T-cell (primary cell): ENCODE measurements at regions not wholly inside any gene's neighbourhood (a gene's known extent, or its start where the extent isn't known, plus 50 kb on each side); places are given as distances from the start of the nearest gene placed in this dataset.

Experiments used
- ATAC-seq, 4 experiments: fragments of 200-7000 bp in 3 of 4; fragments of 150-1000 bp in 1 of 4; cut with Tn5 transposase; replicated peaks in 1 of 4; 1 replicate in 3 of 4; 2 replicates in 1 of 4; pipeline ENCODE4 v1.10.0; 2021; ENCODE audit warnings: moderate library complexity in 3 of 4, mild to moderate bottlenecking in 2 of 4, moderate number of reproducible peaks in 1 of 4
- CTCF ChIA-PET, 2 donors: fragments of 300-600 bp; sonication (Branson Sonifier 250); formaldehyde crosslinking; loops; one replicate each; lab custom pipeline; 2022; ENCODE audit warnings: antibody characterized with exemption in 2 of 2; lab: Charles Lee
- POLR2A ChIA-PET, 2 donors: fragments of 300-600 bp; sonication (Branson Sonifier 250); formaldehyde crosslinking; loops; one replicate each; lab custom pipeline; 2022; ENCODE audit warnings: antibody characterized with exemption in 2 of 2; lab: Charles Lee
- DNase-seq, 35 experiments: peaks; one replicate each; pipeline versions ENCODE4 v3.0.0 to v3.0.0-alpha.2; 2013 to 2023
- H3K27ac ChIP-seq: one replicate; pipeline ENCODE4 v1.5.1; 2013; ENCODE audit warnings: low read length
- H3K27me3 ChIP-seq, 2 experiments: replicated peaks in 1 of 2; 1 replicate in 1 of 2; 2 replicates in 1 of 2; pipeline versions ENCODE4 v1.6.1 to v1.7.0; 2013; ENCODE audit warnings: low read length in 1 of 2, mixed read lengths in 1 of 2; ENCODE audit not compliant: control insufficient read depth in 2 of 2, insufficient read depth in 2 of 2; ENCODE audit errors: extremely low read depth in 1 of 2
- H3K36me3 ChIP-seq, 2 donors: 1 replicate in 1 of 2; 2 replicates in 1 of 2; pipeline versions ENCODE4 v1.6.1 to v1.7.0; 2013; ENCODE audit warnings: low read length in 1 of 2; ENCODE audit not compliant: control insufficient read depth in 2 of 2, insufficient read depth in 1 of 2; ENCODE audit errors: extremely low read depth in 1 of 2
- H3K4me1 ChIP-seq, 2 experiments: 1 replicate in 1 of 2; 2 replicates in 1 of 2; pipeline versions ENCODE4 v1.6.1 to v1.7.0; 2013; ENCODE audit warnings: low read length in 2 of 2, mixed read lengths in 1 of 2; ENCODE audit not compliant: insufficient read depth in 2 of 2, control insufficient read depth in 1 of 2; ENCODE audit errors: extremely low read depth in 1 of 2
- H3K4me3 ChIP-seq, 2 donors: 1 replicate in 1 of 2; 2 replicates in 1 of 2; pipeline versions ENCODE4 v1.5.1 to v1.7.0; 2013; ENCODE audit warnings: mild to moderate bottlenecking in 2 of 2, low read length in 1 of 2, moderate library complexity in 1 of 2; ENCODE audit not compliant: control insufficient read depth in 1 of 2; ENCODE audit errors: extremely low read depth in 1 of 2
- H3K9me3 ChIP-seq: 2 replicates; pipeline ENCODE4 v1.7.0; 2013
- H3K27ac Mint-ChIP-seq, 2 donors: one replicate each; pipeline ENCODE4 v1.8.0; 2020 to 2021; ENCODE audit warnings: mild to moderate bottlenecking in 2 of 2, mixed read lengths in 2 of 2
- H3K27me3 Mint-ChIP-seq, 2 donors: one replicate each; pipeline ENCODE4 v1.8.0; 2021 to 2022; ENCODE audit warnings: mixed read lengths in 2 of 2
- H3K36me3 Mint-ChIP-seq: one replicate; pipeline ENCODE4 v1.8.0; 2021; ENCODE audit warnings: mixed read lengths
- H3K4me1 Mint-ChIP-seq, 3 donors: one replicate each; pipeline ENCODE4 v1.8.0; 2020 to 2022; ENCODE audit warnings: mixed read lengths in 3 of 3, mild to moderate bottlenecking in 1 of 3
- H3K4me3 Mint-ChIP-seq, 3 donors: one replicate each; pipeline ENCODE4 v1.8.0; 2020 to 2022; ENCODE audit warnings: mild to moderate bottlenecking in 3 of 3, mixed read lengths in 3 of 3, moderate library complexity in 3 of 3
- H3K9me3 Mint-ChIP-seq, 3 donors: one replicate each; pipeline ENCODE4 v1.8.0; 2020 to 2022; ENCODE audit warnings: mixed read lengths in 3 of 3
- WGBS: methylation state at CpG from one replicate; pipeline ENCODE4 v1.1.5; 2013; ENCODE audit warnings: missing lambda C conversion rate; ENCODE audit not compliant: insufficient coverage; 5-methylcytosine and 5-hydroxymethylcytosine counted together

DNA sequence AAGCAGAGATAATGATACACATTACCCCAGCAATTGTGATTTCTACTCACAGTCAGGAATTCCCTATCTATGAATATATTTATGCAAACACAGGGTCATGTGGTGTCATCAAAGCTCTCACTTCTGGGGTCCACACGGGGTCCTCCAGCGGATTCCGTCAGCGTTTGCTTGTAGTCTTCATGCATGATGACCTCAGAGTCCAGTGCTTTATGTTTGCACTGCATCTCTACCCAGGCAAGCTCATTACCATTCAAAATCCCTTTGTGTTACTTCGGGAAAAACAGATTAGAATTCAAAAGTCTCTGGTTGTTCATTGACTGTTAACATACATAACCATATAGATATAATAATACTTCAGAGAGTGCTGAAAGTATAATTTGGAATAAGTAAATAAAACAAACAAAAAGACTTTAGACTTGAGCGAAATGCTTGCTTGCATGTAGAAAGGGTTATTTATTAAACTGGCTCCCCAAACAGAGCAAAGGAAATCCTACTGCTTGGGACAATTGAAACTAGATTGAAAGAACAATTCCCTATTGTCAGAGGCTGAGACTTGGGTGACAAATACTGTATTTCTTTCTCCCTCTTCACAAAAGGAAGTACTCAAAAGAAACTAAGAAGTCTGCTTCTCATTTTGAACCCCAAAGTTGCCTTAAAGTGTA is 423.1 kb downstream of the ETS1 start:
- Histone ChIP-seq H3K27me3 (no peaks in the 10 kb centered on the region), H3K9me3 (no peaks in the 10 kb centered on the region), H3K4me1 (no peaks in the 10 kb centered on the region), H3K36me3 (no peaks in the 10 kb centered on the region), H3K4me3 (no peak overlapping the region), H3K27ac (no peak overlapping the region)
- no peak for DNase-seq
- H3K4me1 Mint-ChIP-seq, result peaks cover 6 to 10% (median 7%) of the 10 kb centered on the region in 3 donors
- POLR2A ChIA-PET, result interaction anchor here in 1 of 2 donors (0.6 kb wide), 1 partner anchor 448 kb away, joined by 8 read pairs; no protein-coding TSS in a partner anchor
- H3K27me3 Mint-ChIP-seq, result no peaks in the 10 kb centered on the region
- CTCF ChIA-PET, result interaction anchor here (0.5 to 2.0 kb wide), 5 partner anchors 8 to 693 kb away, joined by 3 to 7 read pairs (median 3); no protein-coding TSS in a partner anchor
- H3K9me3 Mint-ChIP-seq, result no peaks in the 10 kb centered on the region
- ATAC-seq, result no peak
- 95% methylated on average over 4 of the region's 6 CpGs for WGBS
- no peak overlapping the region for H3K4me3 Mint-ChIP-seq
- no peak overlapping the region for H3K27ac Mint-ChIP-seq
- H3K36me3 Mint-ChIP-seq, result no peaks in the 10 kb centered on the region

DNA sequence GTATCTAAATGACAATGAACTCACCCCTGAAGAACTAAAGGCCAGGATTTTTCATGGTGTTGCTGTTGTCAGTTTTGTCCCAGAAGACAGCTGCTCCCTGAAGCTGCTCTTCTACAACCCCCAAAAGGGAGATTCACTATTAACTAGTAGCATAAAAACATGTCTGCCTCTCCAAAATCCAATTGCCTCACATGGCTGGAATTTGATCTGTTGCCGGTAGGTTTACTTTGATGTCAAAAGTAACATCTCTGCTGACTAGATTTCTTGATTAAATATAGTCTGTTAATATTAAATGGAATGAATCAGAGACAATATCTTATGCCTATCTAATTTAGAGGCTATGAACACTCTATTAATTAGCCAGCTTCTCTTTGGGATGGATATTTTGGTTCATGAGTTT is 425.4 kb downstream of the ETS1 start:
- H3K27ac ChIP-seq, result no peak overlapping the region
- WGBS, result no CpG with 5 or more reads among the region's 1 CpG
- no peaks in the 10 kb centered on the region for H3K4me1 ChIP-seq
- no peaks in the 10 kb centered on the region for H3K36me3 ChIP-seq
- Mint-ChIP-seq H3K4me1 (peaks cover 7 to 13% (median 13%) of the 10 kb centered on the region in 3 donors), H3K9me3 (no peaks in the 10 kb centered on the region), H3K36me3 (no peaks in the 10 kb centered on the region), H3K27me3 (no peaks in the 10 kb centered on the region), H3K27ac (no peak overlapping the region), H3K4me3 (no peak overlapping the region)
- DNase-seq (no peak), ATAC-seq (no peak)
- H3K9me3 ChIP-seq, result no peaks in the 10 kb centered on the region
- H3K4me3 ChIP-seq, result no peak overlapping the region
- H3K27me3 ChIP-seq, result no peaks in the 10 kb centered on the region
- POLR2A ChIA-PET, result no interaction called here
- CTCF ChIA-PET, result interaction anchor here in 1 of 2 donors (1.4 kb wide), 1 partner anchor 10 kb away, joined by 4 read pairs; no protein-coding TSS in a partner anchor

DNA sequence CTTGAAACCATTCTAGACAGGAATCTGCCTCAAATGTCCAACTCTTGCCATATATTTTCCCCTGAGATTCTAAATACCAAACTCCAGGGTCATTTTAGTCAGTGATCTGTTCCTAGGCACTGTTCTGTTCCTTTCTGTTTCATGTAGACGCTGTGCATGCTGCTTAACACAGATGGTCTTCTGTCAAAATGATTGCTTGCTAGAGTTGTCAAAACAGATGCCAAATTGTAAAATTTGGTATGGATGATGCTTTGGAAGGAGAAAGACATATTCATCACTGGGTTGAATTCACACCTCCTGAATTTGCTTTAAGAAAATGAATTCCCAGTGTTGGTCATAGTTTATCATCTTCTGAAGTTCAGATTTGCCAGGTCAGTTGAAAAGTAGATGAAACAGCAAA is 425.9 kb downstream of the ETS1 start:
- WGBS, result no CpG with 5 or more reads among the region's 1 CpG
- H3K27ac Mint-ChIP-seq, result no peak overlapping the region
- ChIA-PET CTCF (interaction anchor here (1.0 to 2.2 kb wide), 4 partner anchors 11 to 670 kb away, joined by 3 to 6 read pairs (median 4); no protein-coding TSS in a partner anchor), POLR2A (interaction anchor here in 1 of 2 donors (0.6 kb wide), 1 partner anchor 342 kb away, joined by 3 read pairs; no protein-coding TSS in a partner anchor)
- Histone ChIP-seq H3K4me3 (no peak overlapping the region), H3K4me1 (no peaks in the 10 kb centered on the region), H3K9me3 (no peaks in the 10 kb centered on the region), H3K27ac (no peak overlapping the region), H3K36me3 (no peaks in the 10 kb centered on the region), H3K27me3 (no peaks in the 10 kb centered on the region)
- H3K36me3 Mint-ChIP-seq, result no peaks in the 10 kb centered on the region
- H3K4me1 Mint-ChIP-seq, result peaks cover 7 to 14% (median 13%) of the 10 kb centered on the region in 3 donors
- no peaks in the 10 kb centered on the region for H3K9me3 Mint-ChIP-seq
- H3K4me3 Mint-ChIP-seq, result no peak overlapping the region
- H3K27me3 Mint-ChIP-seq, result no peaks in the 10 kb centered on the region
- ATAC-seq (no peak), DNase-seq (no peak)

DNA sequence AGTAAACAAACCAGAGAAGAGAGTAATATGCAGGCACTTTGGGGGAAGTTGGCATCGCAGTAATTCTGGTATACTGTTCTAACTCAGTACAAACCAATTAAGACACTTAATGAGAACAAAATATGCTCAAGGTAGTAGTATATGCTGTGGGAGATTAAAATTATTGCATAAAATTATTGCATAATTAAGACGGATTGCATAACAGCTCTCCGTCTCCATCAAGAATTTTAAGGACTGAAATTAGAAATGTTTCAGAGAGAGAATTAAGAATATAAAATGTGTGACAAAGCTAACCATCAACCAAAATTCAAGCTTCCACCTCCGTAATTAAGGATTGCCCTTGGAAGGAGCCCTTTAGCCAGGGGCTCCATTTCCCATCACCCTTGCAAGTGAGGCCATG is 428.5 kb downstream of the ETS1 start:
- Histone ChIP-seq H3K27ac (no peak overlapping the region), H3K9me3 (no peaks in the 10 kb centered on the region), H3K36me3 (no peaks in the 10 kb centered on the region), H3K27me3 (no peaks in the 10 kb centered on the region), H3K4me1 (no peaks in the 10 kb centered on the region), H3K4me3 (no peak overlapping the region)
- no peak for ATAC-seq
- no peak overlapping the region for H3K27ac Mint-ChIP-seq
- ChIA-PET POLR2A (no interaction called here), CTCF (interaction anchor here (0.5 to 5.6 kb wide), 21 partner anchors 8 to 690 kb away, joined by 3 to 62 read pairs (median 5); no protein-coding TSS in a partner anchor)
- WGBS, result no CpG with 5 or more reads among the region's 4 CpGs
- peaks cover 0 to 9% (median 3%) of the 10 kb centered on the region in 3 donors for H3K4me1 Mint-ChIP-seq
- H3K27me3 Mint-ChIP-seq, result no peaks in the 10 kb centered on the region
- no peak for DNase-seq
- no peaks in the 10 kb centered on the region for H3K36me3 Mint-ChIP-seq
- H3K4me3 Mint-ChIP-seq, result no peak overlapping the region
- H3K9me3 Mint-ChIP-seq, result no peaks in the 10 kb centered on the region

DNA sequence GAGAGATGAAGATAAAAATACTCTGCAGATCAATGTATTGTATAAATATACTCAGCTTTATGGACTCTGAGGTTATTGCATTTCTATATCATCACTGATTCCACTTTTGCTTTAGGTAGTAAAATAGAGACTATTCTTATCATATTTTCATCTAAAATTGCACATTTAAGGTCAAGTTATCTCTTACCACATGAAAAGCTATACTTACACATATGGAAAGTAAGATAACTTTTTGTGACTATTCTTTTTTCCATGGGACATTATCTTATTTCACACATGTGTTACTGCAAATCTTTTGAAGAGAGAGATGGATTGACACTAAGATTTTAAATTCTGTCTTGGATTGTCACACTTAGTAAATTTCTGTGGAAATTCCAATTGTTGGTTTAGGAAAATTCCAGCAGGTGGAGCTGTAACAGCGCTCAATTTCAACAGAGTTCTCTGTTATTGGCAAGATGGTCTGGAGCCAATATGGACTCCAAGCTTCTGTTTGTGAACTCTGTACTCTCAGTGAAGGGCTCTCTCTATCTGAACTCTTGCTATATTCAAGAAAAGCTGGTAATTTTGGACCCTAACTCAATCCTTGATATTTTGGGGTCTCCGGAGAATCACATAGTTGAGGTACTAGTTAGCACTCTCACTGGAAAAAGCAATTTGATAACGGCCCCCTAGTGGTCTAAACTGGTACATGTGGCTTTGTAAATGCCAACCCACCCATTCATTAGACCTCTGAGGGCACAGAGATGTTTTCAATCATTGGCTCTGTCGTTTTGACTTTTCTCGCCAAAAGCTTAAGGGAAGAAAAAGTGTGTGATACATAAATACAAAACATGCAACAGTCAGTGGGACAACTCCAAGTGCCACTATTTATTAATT is 429.7 kb downstream of the ETS1 start:
- Mint-ChIP-seq H3K27ac (peak overlapping the region; percentile 65 to 75), H3K27me3 (no peaks in the 10 kb centered on the region), H3K9me3 (no peaks in the 10 kb centered on the region), H3K36me3 (no peaks in the 10 kb centered on the region), H3K4me3 (peak overlapping the region; percentile 51 to 76 (median 59)), H3K4me1 (peaks cover 0 to 9% (median 3%) of the 10 kb centered on the region in 3 donors)
- peak in 34 of 35 experiments; percentile 1 to 84 (median 42) for DNase-seq
- ChIA-PET POLR2A (interaction anchor here (0.5 to 1.1 kb wide), 5 partner anchors 15 to 1717 kb away, joined by 3 to 4 read pairs (median 3); no protein-coding TSS in a partner anchor), CTCF (interaction anchor here (0.5 to 5.6 kb wide), 105 partner anchors 9 to 1174 kb away, joined by 3 to 62 read pairs (median 4); partner anchors contain the start of gene FLI1 (in 1 of the 2))
- Histone ChIP-seq H3K9me3 (no peaks in the 10 kb centered on the region), H3K4me1 (no peaks in the 10 kb centered on the region), H3K36me3 (no peaks in the 10 kb centered on the region), H3K27ac (no peak overlapping the region), H3K27me3 (no peaks in the 10 kb centered on the region), H3K4me3 (peak overlapping the region; percentile 25 to 32)
- WGBS, result 14% methylated on average over 1 of the region's 5 CpGs
- peak; percentile 87 to 93 (median 88) for ATAC-seq

DNA sequence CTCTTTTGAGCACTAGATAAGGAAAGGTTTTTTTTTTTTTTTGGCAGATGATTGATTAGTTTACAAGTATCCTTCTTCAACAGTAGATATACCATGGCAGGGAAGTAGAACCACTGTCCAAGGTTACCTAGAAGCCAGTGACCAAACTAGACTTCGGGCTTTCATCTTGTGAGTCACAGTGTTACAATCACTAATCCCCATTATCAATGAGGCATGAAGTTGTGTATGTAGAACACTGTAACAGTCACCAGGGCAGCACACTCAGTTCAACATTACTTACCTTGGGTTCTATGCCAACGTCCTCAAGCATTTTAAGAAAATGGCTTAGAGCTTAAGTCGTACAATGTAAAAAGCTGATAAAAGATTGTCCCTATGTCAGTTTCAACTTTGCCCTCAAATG is 430.9 kb downstream of the ETS1 start:
- no CpG with 5 or more reads among the region's 3 CpGs for whole genome bisulfite sequencing
- Mint-ChIP-seq H3K4me3 (no peak overlapping the region), H3K9me3 (no peaks in the 10 kb centered on the region), H3K27ac (no peak overlapping the region), H3K36me3 (no peaks in the 10 kb centered on the region), H3K4me1 (peaks cover 0 to 9% (median 3%) of the 10 kb centered on the region in 3 donors), H3K27me3 (no peaks in the 10 kb centered on the region)
- ChIA-PET CTCF (interaction anchor here (0.7 to 5.6 kb wide), 35 partner anchors 8 to 800 kb away, joined by 3 to 62 read pairs (median 6); no protein-coding TSS in a partner anchor), POLR2A (interaction anchor here in 1 of 2 donors (0.8 kb wide), 1 partner anchor 1715 kb away, joined by 4 read pairs; no protein-coding TSS in a partner anchor)
- no peak for ATAC-seq
- no peaks in the 10 kb centered on the region for H3K4me1 ChIP-seq
- H3K9me3 ChIP-seq, result no peaks in the 10 kb centered on the region
- H3K36me3 ChIP-seq, result no peaks in the 10 kb centered on the region
- H3K4me3 ChIP-seq, result no peak overlapping the region
- DNase-seq, result no peak
- no peak overlapping the region for H3K27ac ChIP-seq
- no peaks in the 10 kb centered on the region for H3K27me3 ChIP-seq
